Omental fat pad (tissue), 3 donors: ENCODE measurements at regions not wholly inside any gene's neighbourhood (a gene's known extent, or its start where the extent isn't known, plus 50 kb on each side); places are given as distances from the start of the nearest gene placed in this dataset.

ENCODE experiments used
- ATAC-seq: fragments of 150-250 bp; one replicate; pipeline ENCODE4 v1.9.1; 2016; ENCODE audit warnings: mild to moderate bottlenecking, moderate library complexity; ENCODE audit not compliant: low FRiP score
- DNase-seq: peaks from one replicate; pipeline ENCODE4 v3.0.0-alpha.2; 2019; ENCODE audit warnings: low spot score
- TF ChIP-seq, protein P1 (sequence below), 3 donors: fragments of 450-650 bp; IDR thresholded peaks; one replicate each; pipeline ENCODE4 v1.5.1; 2016 to 2017; ENCODE audit warnings: antibody characterized with exemption in 3 of 3, mild to moderate bottlenecking in 3 of 3, moderate library complexity in 2 of 3

DNA sequence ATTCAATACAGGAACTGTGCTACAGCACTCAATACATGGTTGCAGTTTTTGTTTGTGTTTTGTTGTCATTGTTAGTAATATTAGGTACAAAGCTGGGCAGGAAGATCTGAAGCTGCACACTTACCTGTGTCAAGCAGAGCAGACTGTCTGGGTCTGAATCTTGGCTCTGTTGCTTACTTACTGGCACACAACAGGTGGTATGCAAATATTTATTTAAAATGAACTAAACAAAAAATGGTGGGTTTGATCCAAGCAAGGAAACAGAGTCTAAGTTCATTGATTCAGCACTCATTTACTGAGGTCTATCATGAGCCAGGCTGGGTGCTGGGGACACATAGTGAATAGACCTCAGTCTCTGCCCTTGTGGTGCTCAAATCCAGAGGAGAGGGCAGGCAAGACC lies 230.4 kb downstream of the OMA1 start:
- ATAC-seq (no peak), DNase-seq (no peak)
- TF ChIP-seq, protein P1, sequence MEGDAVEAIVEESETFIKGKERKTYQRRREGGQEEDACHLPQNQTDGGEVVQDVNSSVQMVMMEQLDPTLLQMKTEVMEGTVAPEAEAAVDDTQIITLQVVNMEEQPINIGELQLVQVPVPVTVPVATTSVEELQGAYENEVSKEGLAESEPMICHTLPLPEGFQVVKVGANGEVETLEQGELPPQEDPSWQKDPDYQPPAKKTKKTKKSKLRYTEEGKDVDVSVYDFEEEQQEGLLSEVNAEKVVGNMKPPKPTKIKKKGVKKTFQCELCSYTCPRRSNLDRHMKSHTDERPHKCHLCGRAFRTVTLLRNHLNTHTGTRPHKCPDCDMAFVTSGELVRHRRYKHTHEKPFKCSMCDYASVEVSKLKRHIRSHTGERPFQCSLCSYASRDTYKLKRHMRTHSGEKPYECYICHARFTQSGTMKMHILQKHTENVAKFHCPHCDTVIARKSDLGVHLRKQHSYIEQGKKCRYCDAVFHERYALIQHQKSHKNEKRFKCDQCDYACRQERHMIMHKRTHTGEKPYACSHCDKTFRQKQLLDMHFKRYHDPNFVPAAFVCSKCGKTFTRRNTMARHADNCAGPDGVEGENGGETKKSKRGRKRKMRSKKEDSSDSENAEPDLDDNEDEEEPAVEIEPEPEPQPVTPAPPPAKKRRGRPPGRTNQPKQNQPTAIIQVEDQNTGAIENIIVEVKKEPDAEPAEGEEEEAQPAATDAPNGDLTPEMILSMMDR (IDR thresholded peaks at IDR 0.05) = no peak

DNA sequence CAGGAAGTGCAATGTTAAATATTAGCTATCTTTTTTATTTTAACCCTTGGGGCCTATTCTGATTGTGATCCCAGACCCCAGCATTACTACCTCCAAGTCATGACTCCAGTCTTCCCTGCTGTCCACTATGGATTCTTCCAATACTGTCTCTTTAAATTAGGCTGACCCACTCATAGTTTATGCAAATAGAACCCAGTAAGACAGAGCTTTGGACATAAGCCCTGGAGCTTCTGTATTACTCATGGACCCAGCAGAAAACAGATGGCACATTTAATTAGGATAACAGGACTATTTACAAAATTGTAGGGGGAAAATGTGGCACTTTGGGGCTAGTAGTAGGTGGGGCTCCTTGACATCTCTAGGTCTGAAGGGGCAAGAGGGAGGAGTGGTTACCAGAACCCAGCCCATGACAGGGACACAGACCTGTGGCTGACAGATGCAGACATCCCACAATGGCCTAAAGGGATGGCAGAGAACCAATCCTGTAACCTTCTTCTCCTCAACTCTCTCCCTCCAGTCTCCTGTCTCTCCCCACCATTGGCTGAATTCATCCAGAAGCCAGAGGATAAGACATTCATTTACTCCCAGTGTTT lies 233.5 kb downstream of the OMA1 start:
- TF ChIP-seq, protein P1 (IDR thresholded peaks at IDR 0.05) = no peak
- ATAC-seq = no peak

DNA sequence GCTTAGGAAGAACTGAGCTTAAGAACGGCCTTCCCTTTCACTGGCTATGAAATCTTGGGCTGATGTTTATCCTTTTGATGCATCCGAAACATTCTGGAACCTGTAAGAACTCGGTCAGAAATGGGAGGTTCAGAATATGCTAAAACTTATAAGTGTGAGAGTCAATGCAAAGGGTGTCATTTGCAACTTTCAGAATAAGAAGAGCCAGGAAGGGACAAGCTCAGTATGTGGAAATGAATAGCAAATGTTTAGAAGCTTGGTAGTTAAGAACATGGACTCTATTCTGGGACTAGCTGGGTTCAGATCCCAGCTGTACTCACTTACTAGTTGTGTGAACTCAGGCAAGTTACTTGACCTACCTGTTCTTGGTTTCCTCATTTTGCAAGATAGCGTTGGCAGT lies 234.1 kb downstream of the OMA1 start:
- DNase-seq (no peak), ATAC-seq (no peak)
- TF ChIP-seq, protein P1 (IDR thresholded peaks at IDR 0.05) = no peak

More for the DNA sequence above, 233.5 kb downstream of the OMA1 start:
- no peak for DNase-seq

DNA sequence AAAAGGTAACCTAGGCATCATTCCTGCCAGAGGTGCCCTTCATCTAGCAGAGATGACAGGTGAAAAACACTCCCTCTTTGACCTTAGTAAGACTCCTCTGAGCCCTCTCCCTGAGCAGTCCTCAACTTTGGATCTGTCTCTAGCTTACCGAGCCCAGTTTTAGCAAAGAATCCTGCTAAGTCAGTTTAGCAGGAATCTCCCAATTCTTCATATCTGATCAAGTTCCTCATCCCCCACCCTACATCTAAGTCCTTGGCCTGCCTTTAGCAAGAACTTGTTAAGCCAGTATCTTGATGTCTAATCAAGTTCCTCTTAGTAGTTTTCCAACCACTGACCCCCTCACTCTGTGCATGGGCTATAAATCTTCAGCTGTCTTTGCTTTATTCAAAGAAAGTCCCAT lies 235.6 kb downstream of the OMA1 start:
- TF ChIP-seq, protein P1 (IDR thresholded peaks at IDR 0.05) = no peak
- no peak for DNase-seq
- no peak for ATAC-seq

DNA sequence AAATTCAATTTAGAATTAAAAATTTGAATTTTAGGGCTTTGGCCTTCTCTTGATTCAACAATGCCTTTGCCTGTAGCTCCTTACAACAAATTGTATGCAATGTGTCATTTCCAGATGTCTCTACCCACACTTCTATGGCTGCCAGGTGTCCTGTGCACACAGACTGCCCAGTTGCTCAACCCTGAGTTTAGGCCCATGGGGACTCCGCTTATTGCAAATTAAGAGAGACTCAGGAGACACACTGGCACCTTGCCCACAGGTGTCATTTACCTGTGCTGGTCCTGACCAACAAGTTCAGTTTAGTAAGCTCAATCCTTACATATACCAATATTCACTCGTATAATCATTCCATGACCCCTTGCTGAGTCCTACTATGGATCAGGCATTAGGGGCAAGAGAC lies 236.1 kb downstream of the OMA1 start:
- no peak for DNase-seq
- TF ChIP-seq, protein P1 (IDR thresholded peaks at IDR 0.05) = no peak
- no peak for ATAC-seq

DNA sequence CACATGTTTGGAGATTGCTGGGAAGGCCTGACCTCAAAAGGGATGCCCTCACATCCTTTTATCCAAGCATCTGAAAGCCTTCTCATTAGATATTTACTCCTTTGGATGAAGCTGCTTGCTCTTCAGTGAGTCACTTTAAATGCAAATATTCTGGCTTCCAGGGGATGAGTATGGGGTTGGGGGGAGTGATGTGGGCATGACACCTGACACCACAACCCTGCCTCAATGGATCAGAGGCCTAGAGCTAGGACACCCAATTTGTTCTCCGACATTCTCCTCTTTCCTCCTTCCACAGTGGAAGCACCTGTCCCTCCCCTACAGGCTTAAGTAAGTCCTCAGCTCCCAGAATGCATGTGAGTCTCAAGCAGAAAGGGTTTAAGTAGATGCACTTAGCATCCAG lies 238.3 kb downstream of the OMA1 start:
- DNase-seq (no peak), ATAC-seq (no peak)
- TF ChIP-seq, protein P1 (IDR thresholded peaks at IDR 0.05) = no peak

DNA sequence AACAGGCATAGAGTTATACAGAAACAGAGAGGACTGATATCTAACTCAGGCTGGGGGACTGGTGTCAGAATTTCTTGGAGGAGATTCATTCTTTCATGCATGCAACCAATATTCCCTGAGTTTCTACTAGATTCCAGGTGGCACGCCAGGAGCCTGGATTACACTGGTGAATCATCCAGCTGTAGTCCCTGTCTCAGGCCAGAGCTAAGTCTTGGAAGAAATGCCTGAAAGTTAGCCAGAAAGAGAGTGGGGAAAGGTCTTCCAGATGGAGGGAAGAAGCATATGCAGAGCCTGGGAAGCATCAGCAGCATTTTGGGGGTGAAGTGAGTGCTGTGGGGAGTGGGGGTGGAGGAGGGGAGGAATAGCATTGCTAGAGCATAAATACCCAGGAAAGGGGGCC lies 239.1 kb downstream of the OMA1 start:
- DNase-seq (no peak), ATAC-seq (no peak)
- TF ChIP-seq, protein P1 (IDR thresholded peaks at IDR 0.05) = no peak
